Lower lobe of right lung (tissue), 2 donors: ENCODE measurements at regions not wholly inside any gene's neighbourhood (a gene's known extent, or its start where the extent isn't known, plus 50 kb on each side); places are given as distances from the start of the nearest gene placed in this dataset.
"Not testable (repeated sequence)": the region's sequence is repeated elsewhere in the genome, so short reads cannot be mapped to it uniquely, and the experiment has no call there.

ENCODE experiments used
- ATAC-seq, 2 donors: fragments of 200-7000 bp; cut with Tn5 transposase; one replicate each; pipeline ENCODE4 v1.9.1; 2020 to 2022; ENCODE audit warnings: mild to moderate bottlenecking in 2 of 2, moderate library complexity in 2 of 2
- DNase-seq: peaks from one replicate; pipeline ENCODE4 v3.0.0-alpha.2; 2020
- H3K27ac ChIP-seq: fragments of 200-600 bp; one replicate; pipeline ENCODE4 v1.8.0; 2022
- H3K27me3 ChIP-seq: fragments of 200-600 bp; one replicate; pipeline ENCODE4 v1.8.0; 2022; ENCODE audit warnings: low read depth
- H3K36me3 ChIP-seq: fragments of 200-600 bp; one replicate; pipeline ENCODE4 v1.8.0; 2022; ENCODE audit warnings: mild to moderate bottlenecking
- H3K4me1 ChIP-seq: fragments of 200-600 bp; one replicate; pipeline ENCODE4 v1.8.0; 2022
- H3K4me3 ChIP-seq: fragments of 200-600 bp; one replicate; pipeline ENCODE4 v1.8.0; 2022; ENCODE audit warnings: mild to moderate bottlenecking
- H3K9me3 ChIP-seq: fragments of 200-600 bp; one replicate; pipeline ENCODE4 v1.8.0; 2022
- intact Hi-C: fragments of 100-400 bp; cut with DNase I; formaldehyde crosslinking; loops from one replicate; pipeline ENCODE4 v1.11.0; 2022
- TF ChIP-seq, protein P1 (sequence below): fragments of 200-600 bp; IDR thresholded peaks from one replicate; pipeline ENCODE4 v1.8.0; 2022; ENCODE audit warnings: antibody characterized with exemption, mild to moderate bottlenecking
- donor health status: DM: no; HTN: yes; CAD: no; lungs with severe emphysema.

DNA sequence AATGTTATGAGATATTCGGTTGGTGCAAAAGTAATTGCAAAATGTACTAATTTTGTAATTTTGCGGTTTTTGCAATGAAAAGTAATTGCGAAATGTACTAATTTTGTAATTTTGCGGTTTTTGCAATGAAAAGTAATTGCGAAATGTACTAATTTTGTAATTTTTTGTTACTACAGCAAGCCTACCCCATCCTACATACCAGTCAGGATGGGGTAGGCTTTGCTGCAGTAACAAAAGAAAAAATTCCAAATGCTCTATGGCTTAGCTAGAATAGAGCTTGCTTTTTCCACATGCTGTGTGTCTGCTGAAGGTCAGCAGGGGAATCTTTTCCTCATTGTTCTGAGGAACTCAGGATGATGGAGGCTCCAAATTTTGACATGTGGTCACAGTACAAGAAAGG, 83.3 kb upstream of the GPRC5B start:
- no peak for ATAC-seq
- Histone ChIP-seq H3K27me3 (peaks cover 9% of the 10 kb centered on the region), H3K36me3 (no peaks in the 10 kb centered on the region), H3K4me3 (no peak overlapping the region), H3K27ac (no peak overlapping the region), H3K4me1 (no peaks in the 10 kb centered on the region), H3K9me3 (peaks cover 7% of the 10 kb centered on the region)
- TF ChIP-seq, protein P1, sequence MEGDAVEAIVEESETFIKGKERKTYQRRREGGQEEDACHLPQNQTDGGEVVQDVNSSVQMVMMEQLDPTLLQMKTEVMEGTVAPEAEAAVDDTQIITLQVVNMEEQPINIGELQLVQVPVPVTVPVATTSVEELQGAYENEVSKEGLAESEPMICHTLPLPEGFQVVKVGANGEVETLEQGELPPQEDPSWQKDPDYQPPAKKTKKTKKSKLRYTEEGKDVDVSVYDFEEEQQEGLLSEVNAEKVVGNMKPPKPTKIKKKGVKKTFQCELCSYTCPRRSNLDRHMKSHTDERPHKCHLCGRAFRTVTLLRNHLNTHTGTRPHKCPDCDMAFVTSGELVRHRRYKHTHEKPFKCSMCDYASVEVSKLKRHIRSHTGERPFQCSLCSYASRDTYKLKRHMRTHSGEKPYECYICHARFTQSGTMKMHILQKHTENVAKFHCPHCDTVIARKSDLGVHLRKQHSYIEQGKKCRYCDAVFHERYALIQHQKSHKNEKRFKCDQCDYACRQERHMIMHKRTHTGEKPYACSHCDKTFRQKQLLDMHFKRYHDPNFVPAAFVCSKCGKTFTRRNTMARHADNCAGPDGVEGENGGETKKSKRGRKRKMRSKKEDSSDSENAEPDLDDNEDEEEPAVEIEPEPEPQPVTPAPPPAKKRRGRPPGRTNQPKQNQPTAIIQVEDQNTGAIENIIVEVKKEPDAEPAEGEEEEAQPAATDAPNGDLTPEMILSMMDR: no peak
- no peak for DNase-seq
- intact Hi-C loops: no loop called here

DNA sequence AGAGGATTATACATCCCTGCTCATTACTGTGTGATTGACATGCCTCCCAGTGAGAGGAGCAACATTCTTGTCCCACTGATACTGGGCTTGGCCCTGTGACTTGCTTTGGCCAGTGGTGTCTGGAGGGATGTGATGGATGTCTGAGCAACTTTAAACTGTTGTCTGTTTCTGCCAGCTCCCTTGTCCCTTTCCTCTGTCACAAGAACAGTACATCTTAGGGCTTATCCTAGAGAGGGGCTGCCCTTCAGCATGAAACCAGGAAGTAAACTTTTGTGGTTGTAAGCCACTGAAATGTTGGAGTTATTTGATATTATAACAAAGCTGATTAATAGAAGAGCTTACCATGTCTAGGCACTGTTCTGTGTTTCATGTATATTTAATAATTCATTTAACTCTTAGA, 82.9 kb upstream of the GPRC5B start:
- H3K27me3 ChIP-seq: peaks cover 9% of the 10 kb centered on the region
- ATAC-seq (no peak), DNase-seq (no peak)
- peaks cover 7% of the 10 kb centered on the region for H3K9me3 ChIP-seq
- TF ChIP-seq, protein P1: no peak
- no peaks in the 10 kb centered on the region for H3K4me1 ChIP-seq
- H3K4me3 ChIP-seq: no peak overlapping the region
- H3K27ac ChIP-seq: no peak overlapping the region
- intact Hi-C loops: no loop called here
- no peaks in the 10 kb centered on the region for H3K36me3 ChIP-seq

DNA sequence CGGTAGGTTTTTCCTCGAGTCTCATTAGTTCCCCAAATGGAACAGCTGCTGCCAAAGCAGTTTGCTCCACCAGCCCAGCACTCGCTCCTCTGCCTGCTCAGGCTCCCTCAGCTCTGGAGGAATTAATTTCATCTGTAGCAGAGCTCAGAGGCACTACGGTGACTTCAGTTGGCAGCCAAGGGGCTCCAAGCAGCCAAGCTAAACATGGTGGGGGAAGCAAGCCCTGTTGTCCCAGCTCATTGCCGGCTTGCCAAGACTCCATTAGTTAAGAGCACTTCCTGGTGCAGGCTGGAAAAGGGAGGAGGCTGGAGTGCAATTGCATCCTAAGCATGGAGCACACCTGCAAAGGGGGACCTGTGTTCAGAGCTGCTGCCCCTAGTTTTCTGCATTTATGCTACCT, 78.7 kb upstream of the GPRC5B start:
- H3K4me3 ChIP-seq: no peak overlapping the region
- ATAC-seq: no peak
- peaks cover 3% of the 10 kb centered on the region for H3K27me3 ChIP-seq
- no peaks in the 10 kb centered on the region for H3K4me1 ChIP-seq
- no peaks in the 10 kb centered on the region for H3K36me3 ChIP-seq
- TF ChIP-seq, protein P1: no peak
- intact Hi-C loops: no loop called here
- no peak for DNase-seq
- peaks cover 5% of the 10 kb centered on the region for H3K9me3 ChIP-seq
- no peak overlapping the region for H3K27ac ChIP-seq

DNA sequence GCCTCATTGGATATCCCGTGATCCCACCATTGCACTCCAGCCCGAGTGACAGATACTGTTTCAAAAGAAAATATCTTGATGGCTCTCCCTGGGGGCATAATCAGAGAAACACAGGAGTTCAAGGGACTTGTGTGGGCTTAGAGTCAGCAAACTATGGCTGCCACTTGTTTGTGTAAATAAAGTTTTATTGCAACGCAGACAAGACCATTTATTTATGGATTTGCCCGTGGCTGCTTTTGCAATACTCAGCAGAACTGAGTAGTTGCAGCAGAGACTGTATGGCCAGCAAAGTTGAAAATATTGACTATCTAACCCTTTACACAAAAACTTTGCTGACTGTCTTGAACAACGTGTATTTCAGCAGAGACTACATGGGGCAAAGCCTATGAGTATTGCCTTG, 75.5 kb upstream of the GPRC5B start:
- intact Hi-C loops: no loop called here

DNA sequence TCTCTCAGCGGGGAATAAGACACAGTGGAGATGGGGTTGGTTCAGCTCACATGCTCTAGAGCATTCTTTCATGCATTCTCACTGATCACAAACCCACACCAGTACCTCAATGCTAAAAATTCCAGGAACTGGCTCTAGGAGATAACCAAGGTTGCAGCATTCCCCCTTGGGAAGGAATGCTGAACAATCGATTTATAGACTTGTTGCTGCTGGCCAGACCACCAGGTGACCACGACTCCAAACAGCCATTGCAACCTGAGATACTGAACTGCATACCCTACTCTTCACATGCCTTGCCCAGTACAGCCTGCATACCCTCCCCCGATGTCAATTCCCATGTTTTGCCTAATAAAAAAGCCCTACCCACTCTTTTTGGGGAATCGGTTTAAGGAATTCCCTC, 75.1 kb upstream of the GPRC5B start:
- Histone ChIP-seq H3K27me3 (peaks cover 6% of the 10 kb centered on the region), H3K9me3 (no peaks in the 10 kb centered on the region), H3K4me1 (no peaks in the 10 kb centered on the region), H3K4me3 (no peak overlapping the region), H3K27ac (no peak overlapping the region), H3K36me3 (no peaks in the 10 kb centered on the region)
- no peak for DNase-seq
- ATAC-seq: no peak
- intact Hi-C loops: no loop called here
- TF ChIP-seq, protein P1: no peak

More for the DNA sequence above, 75.5 kb upstream of the GPRC5B start:
- H3K27ac ChIP-seq: no peak overlapping the region
- ATAC-seq: no peak
- peaks cover 5% of the 10 kb centered on the region for H3K27me3 ChIP-seq
- H3K36me3 ChIP-seq: no peaks in the 10 kb centered on the region
- TF ChIP-seq, protein P1: no peak
- H3K4me3 ChIP-seq: no peak overlapping the region
- H3K9me3 ChIP-seq: no peaks in the 10 kb centered on the region
- no peaks in the 10 kb centered on the region for H3K4me1 ChIP-seq
- no peak for DNase-seq

DNA sequence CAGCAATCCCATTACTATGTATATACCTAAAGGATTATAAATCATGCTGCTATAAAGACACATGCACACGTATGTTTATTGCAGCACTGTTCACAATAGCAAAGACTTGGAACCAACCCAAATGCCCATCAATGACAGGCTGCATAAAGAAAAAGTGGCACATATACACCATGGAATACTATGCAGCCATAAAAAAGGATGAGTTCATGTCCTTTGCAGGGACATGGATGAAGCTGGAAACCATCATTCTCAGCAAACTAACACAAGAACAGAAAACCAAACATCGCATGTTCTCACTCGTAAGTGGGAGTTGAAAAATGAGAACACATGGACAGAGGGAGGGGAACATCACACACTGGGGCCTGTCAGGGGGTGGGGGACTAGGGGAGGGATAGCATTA, 71.2 kb upstream of the GPRC5B start:
- H3K27ac ChIP-seq, ATAC-seq, H3K4me3 ChIP-seq, H3K36me3 ChIP-seq, DNase-seq, intact Hi-C loops, H3K4me1 ChIP-seq, H3K9me3 ChIP-seq: not testable (repeated sequence)
- H3K27me3 ChIP-seq: peaks cover 18% of the 10 kb centered on the region

DNA sequence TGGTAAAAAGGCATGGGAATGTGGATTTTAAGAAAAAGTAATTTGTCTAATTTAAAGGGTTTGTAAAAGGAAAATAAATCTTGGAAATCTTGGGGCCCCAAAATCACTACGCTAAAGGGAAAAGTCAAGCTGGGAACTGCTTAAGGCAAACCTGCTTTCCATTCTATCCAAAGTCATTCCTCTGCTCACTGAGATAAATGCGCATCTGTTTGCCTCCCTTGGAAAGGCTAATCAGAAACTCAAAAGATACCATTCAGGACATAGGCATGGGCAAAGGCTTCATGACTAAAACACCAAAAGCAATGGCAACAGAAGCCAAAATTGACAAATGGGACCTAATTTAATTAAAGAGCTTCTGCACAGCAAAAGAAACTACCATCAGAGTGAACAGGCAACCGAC, 70.4 kb upstream of the GPRC5B start:
- ATAC-seq, H3K9me3 ChIP-seq, H3K4me3 ChIP-seq, DNase-seq, intact Hi-C loops, H3K36me3 ChIP-seq, H3K27ac ChIP-seq, H3K4me1 ChIP-seq: not testable (repeated sequence)
- peaks cover 21% of the 10 kb centered on the region for H3K27me3 ChIP-seq
